GM12875 (cell line): ENCODE measurements at regions not wholly inside any gene's neighbourhood (a gene's known extent, or its start where the extent isn't known, plus 50 kb on each side); places are given as distances from the start of the nearest gene placed in this dataset.

Experiments
- H3K4me3 ChIP-seq: one replicate; pipeline ENCODE4 v1.5.1; 2011; ENCODE audit warnings: low read depth, low read length, control low read depth
- TF ChIP-seq, protein P1 (sequence below): IDR thresholded peaks from 2 replicates; pipeline ENCODE4 v1.5.1; 2011; ENCODE audit warnings: low read depth, mild to moderate bottlenecking, control low read depth, inconsistent platforms, low read length, moderate library complexity, borderline replicate concordance; ENCODE audit not compliant: insufficient read depth

DNA sequence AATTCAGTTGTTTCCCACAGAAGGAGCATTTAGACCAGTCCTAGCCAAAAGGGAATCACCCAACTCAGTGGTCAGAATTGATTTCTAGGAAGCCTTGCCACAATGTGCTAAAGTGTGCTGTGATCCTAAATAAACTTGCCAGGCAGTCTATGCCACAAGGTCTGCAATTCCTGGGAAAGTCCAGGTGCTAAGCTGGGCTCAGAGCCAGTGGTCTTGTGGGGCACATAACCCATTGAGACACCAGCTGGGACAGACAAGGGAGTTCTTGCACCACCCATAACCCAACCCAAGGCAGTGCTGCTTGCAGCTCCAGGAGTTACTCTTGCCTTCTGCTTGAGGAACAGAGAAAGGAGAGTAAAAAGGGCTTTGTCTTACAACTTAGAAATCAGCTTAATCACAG lies 489.5 kb upstream of the SPRY2 start:
- H3K4me3 ChIP-seq, result no peak overlapping the region
- TF ChIP-seq, protein P1, sequence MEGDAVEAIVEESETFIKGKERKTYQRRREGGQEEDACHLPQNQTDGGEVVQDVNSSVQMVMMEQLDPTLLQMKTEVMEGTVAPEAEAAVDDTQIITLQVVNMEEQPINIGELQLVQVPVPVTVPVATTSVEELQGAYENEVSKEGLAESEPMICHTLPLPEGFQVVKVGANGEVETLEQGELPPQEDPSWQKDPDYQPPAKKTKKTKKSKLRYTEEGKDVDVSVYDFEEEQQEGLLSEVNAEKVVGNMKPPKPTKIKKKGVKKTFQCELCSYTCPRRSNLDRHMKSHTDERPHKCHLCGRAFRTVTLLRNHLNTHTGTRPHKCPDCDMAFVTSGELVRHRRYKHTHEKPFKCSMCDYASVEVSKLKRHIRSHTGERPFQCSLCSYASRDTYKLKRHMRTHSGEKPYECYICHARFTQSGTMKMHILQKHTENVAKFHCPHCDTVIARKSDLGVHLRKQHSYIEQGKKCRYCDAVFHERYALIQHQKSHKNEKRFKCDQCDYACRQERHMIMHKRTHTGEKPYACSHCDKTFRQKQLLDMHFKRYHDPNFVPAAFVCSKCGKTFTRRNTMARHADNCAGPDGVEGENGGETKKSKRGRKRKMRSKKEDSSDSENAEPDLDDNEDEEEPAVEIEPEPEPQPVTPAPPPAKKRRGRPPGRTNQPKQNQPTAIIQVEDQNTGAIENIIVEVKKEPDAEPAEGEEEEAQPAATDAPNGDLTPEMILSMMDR, result no peak

DNA sequence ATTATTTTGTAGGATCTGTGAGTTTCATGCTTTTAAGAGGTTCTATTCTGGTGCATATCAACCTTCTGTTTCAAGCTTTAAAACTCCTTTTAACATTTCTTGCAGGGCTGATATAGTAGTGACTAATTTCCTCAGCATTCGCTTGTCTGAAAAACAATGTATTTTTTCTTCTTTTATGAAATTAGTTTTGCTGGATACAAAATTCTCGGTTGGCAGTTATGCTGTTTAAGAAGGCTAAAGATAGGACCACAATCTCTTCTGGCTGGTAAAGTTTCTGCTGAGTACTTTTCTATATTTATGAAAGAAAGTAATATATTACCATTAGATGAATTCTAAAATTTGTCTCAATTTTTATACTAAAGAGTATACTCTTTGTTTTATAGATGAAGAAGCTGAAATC lies 487.8 kb upstream of the SPRY2 start:
- TF ChIP-seq, protein P1, result no peak

DNA sequence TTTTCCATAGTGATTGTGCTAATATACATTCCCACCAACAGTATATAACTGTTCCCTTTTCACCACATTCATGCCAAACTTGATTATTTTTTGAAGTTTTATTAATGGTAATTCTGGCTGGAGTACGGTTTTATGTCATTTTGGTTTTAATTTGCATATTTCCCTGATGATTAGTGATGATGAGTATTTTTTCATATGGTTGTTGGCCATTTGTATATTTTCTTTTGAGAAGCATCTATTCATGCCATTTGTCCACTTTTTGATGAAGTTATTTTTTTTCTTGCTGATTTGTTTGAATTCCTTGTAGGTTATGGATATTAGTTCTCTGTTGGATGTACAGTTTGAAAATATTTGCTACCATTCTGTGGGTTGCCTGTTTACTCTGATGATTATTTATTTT lies 484.4 kb upstream of the SPRY2 start:
- TF ChIP-seq, protein P1, result no peak

More for the DNA sequence above, 487.8 kb upstream of the SPRY2 start:
- no peak overlapping the region for H3K4me3 ChIP-seq

DNA sequence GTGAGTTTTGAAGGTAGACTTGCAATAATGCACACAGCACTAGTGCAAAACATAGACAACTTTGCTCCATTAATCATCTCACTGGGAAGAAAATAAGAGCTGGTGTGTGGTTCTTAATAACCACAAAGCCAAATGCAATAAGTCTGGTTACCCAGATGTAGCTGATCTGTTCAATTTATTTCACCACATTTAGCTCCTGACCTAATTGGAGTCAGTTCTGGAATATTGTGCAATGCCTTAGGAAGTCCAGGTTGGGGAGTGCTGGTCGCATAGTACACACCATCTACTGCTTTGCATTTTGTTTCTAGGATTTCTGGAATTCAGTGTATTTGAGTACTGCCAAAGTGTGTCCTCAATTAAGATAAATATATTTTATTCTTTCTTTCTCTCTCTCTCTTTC lies 483.3 kb upstream of the SPRY2 start:
- TF ChIP-seq, protein P1, result no peak
- no peak overlapping the region for H3K4me3 ChIP-seq

More for the DNA sequence above, 484.4 kb upstream of the SPRY2 start:
- H3K4me3 ChIP-seq, result no peak overlapping the region

DNA sequence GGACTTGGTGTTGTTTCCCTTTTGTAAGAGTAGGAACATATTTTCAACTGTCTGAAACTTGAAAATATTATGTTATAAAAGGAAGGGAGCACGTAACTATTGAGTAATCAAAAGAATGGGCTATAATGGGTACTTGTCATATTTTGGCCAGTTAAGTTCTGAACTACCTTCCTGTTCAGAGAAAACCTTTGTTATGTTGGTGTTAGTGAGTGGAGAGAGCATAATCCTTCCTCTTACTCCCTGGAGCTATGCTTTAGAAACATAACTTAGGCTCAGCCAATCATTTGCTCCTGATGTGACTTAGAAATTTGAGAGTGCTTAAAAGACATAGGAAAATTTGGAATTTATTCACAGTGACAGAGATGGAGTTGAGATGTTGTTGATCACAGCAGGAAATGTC lies 482.5 kb upstream of the SPRY2 start:
- TF ChIP-seq, protein P1, result no peak
- no peak overlapping the region for H3K4me3 ChIP-seq

DNA sequence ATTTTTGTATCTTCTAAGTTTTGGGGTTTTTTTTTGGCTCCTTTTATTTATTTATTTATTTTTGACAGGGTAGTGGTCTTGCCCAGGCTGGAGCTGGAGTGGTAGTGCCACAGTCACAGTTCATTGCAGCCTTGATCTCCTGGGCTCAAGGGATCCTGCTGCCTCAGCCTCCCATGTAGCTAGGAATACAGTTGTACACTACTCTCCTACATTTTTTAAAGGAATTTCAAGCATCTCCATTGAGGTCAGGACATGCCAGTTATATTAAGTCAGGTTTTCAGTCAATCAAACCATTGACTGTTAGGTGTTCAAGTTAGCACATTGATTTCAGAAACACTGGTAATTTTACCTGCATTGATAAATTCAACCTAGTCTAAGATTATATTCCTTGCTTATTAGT lies 480.5 kb upstream of the SPRY2 start:
- TF ChIP-seq, protein P1, result no peak
- H3K4me3 ChIP-seq, result no peak overlapping the region

DNA sequence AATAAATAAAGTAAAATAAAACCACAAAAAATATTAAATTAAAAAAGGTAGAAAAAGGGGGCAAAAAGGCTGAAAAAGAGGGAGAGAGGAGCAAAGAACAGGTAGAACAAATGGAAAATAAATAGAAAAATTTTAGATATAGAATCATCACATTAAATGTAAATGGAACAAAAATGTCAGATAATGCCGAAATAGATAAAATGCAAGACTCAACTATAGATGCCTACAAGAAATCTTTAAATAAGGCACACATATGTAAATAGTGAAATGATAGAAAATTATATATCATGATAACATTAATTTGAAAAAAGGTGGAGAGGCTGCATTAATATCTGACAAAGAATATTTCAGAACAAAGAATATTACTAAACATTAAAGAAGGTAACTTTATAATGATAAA lies 477.1 kb upstream of the SPRY2 start:
- no peak overlapping the region for H3K4me3 ChIP-seq
- TF ChIP-seq, protein P1, result no peak
